ENCODE measurements at regions not wholly inside any gene's neighbourhood (a gene's known extent, or its start where the extent isn't known, plus 50 kb on each side); places are given as distances from the start of the nearest gene placed in this dataset.

- H3K79me2 ChIP-seq (ENCODE audit: low read length) = no peaks in the 10 kb centered on the region
- TF ChIP-seq, protein P1, sequence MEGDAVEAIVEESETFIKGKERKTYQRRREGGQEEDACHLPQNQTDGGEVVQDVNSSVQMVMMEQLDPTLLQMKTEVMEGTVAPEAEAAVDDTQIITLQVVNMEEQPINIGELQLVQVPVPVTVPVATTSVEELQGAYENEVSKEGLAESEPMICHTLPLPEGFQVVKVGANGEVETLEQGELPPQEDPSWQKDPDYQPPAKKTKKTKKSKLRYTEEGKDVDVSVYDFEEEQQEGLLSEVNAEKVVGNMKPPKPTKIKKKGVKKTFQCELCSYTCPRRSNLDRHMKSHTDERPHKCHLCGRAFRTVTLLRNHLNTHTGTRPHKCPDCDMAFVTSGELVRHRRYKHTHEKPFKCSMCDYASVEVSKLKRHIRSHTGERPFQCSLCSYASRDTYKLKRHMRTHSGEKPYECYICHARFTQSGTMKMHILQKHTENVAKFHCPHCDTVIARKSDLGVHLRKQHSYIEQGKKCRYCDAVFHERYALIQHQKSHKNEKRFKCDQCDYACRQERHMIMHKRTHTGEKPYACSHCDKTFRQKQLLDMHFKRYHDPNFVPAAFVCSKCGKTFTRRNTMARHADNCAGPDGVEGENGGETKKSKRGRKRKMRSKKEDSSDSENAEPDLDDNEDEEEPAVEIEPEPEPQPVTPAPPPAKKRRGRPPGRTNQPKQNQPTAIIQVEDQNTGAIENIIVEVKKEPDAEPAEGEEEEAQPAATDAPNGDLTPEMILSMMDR (IDR thresholded peaks at IDR 0.05; ENCODE audit: low read depth, low read length) = no peak
- TF ChIP-seq EZH2phosphoT487 (IDR thresholded peaks at IDR 0.05; ENCODE audit: low read depth) = no peak
These were observed 436.4 kb downstream of the TCERG1L start for GRCh38 chr10:130875116-130875515.

DNA sequence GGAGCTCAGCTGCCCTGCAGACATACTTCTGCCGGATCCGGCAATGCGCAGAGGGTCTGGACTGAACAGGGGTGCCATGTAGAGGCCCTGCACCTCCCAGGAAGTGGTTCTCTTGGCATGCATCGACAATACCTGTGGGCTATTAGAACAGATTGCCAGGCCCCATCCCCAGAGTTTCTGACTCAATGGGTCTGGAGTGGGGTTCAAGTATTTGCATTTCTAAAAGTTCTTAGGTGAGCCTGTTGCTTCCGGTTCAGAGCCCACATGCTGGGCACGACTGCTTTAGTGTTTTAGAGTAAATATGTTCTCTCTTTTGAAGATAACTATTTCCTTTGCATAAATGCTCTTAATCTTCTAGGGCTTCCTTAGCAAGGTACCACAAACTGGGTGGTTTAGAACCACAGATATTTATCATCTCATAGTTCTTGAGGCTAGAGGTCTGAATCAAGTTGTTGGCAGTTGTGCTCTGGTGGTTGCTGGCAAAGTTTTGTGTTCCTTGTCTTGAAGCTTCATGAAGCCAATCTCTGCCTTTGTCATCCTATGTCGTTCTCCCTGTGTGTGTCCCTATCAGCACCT is 435.5 kb downstream of the TCERG1L start:
- Histone ChIP-seq H3K27ac (ENCODE audit: low read length) (no peak overlapping the region), H3K4me2 (ENCODE audit: low read length) (no peak overlapping the region)
- TF ChIP-seq EZH2phosphoT487 (IDR thresholded peaks at IDR 0.05; ENCODE audit: low read depth) = no peak
- TF ChIP-seq, protein P1 (IDR thresholded peaks at IDR 0.05; ENCODE audit: low read depth, low read length) = no peak

More at GRCh38 chr10:130875116-130875515, 436.4 kb downstream of the TCERG1L start:
- H3K4me2 ChIP-seq (ENCODE audit: low read length) = no peak overlapping the region
- H3K27me3 ChIP-seq (ENCODE audit: low read depth, low read length) = no peaks in the 10 kb centered on the region
- no peak overlapping the region for H3K4me3 ChIP-seq (ENCODE audit: low read length)
- no peak overlapping the region for H3K27ac ChIP-seq (ENCODE audit: low read length)
- no peaks in the 10 kb centered on the region for H3K4me1 ChIP-seq (ENCODE audit: low read length)
- H3K36me3 ChIP-seq (replicated peaks; ENCODE audit: low read depth, low read length) = no peaks in the 10 kb centered on the region
- no peaks in the 10 kb centered on the region for H4K20me1 ChIP-seq (ENCODE audit: insufficient read depth, low read length)
- H2AFZ ChIP-seq (ENCODE audit: low read depth, low read length) = no peak overlapping the region
- H3K9ac ChIP-seq (ENCODE audit: low read length) = no peak overlapping the region
- H3K9me3 ChIP-seq (ENCODE audit: insufficient read depth, low read length) = no peaks in the 10 kb centered on the region

DNA sequence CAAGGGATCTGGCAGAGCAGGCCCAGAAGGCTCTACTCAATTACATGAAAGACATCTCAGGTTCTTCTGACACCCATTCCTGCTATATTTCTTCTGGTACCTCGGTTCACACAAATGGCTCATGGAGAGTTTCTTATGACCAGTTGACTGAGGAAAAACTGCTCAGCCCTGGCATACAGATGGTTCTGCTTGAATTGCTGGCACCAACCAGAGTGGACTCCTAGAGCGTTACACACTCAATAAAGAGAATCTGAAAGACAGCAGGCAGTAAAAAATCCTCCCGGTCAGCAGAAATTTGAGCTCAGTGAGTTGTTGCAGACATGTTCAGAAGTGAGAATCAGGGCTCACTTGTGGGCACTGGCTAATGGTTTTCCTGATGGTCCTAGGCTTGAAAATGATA is 434.4 kb downstream of the TCERG1L start:
- Histone ChIP-seq H3K36me3 (replicated peaks; ENCODE audit: low read depth, low read length) (no peaks in the 10 kb centered on the region), H3K9me3 (ENCODE audit: insufficient read depth, low read length) (no peaks in the 10 kb centered on the region), H3K9ac (ENCODE audit: low read length) (no peak overlapping the region), H3K4me1 (ENCODE audit: low read length) (no peaks in the 10 kb centered on the region), H3K27me3 (ENCODE audit: low read depth, low read length) (no peaks in the 10 kb centered on the region), H3K4me2 (ENCODE audit: low read length) (no peak overlapping the region), H3K4me3 (ENCODE audit: low read length) (no peak overlapping the region), H3K27ac (ENCODE audit: low read length) (no peak overlapping the region), H2AFZ (ENCODE audit: low read depth, low read length) (no peak overlapping the region), H3K79me2 (ENCODE audit: low read length) (no peaks in the 10 kb centered on the region), H4K20me1 (ENCODE audit: insufficient read depth, low read length) (no peaks in the 10 kb centered on the region)
- no peak for TF ChIP-seq EZH2phosphoT487 (IDR thresholded peaks at IDR 0.05; ENCODE audit: low read depth)
- TF ChIP-seq, protein P1 (IDR thresholded peaks at IDR 0.05; ENCODE audit: low read depth, low read length) = no peak

More for the DNA sequence above, 435.5 kb downstream of the TCERG1L start:
- no peaks in the 10 kb centered on the region for H3K27me3 ChIP-seq (ENCODE audit: low read depth, low read length)
- H3K79me2 ChIP-seq (ENCODE audit: low read length) = no peaks in the 10 kb centered on the region
- H3K4me1 ChIP-seq (ENCODE audit: low read length) = no peaks in the 10 kb centered on the region
- no peaks in the 10 kb centered on the region for H3K9me3 ChIP-seq (ENCODE audit: insufficient read depth, low read length)
- no peaks in the 10 kb centered on the region for H3K36me3 ChIP-seq (replicated peaks; ENCODE audit: low read depth, low read length)
- no peaks in the 10 kb centered on the region for H4K20me1 ChIP-seq (ENCODE audit: insufficient read depth, low read length)
- no peak overlapping the region for H2AFZ ChIP-seq (ENCODE audit: low read depth, low read length)
- H3K9ac ChIP-seq (ENCODE audit: low read length) = no peak overlapping the region
- H3K4me3 ChIP-seq (ENCODE audit: low read length) = no peak overlapping the region

DNA sequence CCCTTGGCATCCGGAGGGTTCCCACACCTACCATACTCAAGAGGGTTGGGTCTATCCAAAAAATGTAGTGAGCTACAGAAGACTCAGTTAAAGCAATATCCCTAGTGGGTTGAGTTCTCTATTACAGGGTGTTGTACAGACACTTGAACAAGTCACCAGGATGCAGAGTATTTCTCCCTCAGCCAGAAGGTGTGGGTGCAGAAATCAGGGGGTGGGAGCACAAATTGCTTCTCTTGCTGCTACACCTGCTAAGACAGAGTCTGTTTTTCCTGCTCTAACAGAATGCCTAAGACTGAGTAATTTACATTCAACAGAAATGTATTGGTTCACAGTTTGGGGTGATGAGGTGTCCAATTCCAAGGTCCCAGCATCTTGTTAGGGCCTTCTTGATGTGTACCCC is 433.4 kb downstream of the TCERG1L start:
- no peaks in the 10 kb centered on the region for H3K9me3 ChIP-seq (ENCODE audit: insufficient read depth, low read length)
- H3K79me2 ChIP-seq (ENCODE audit: low read length) = no peaks in the 10 kb centered on the region
- no peak overlapping the region for H3K4me3 ChIP-seq (ENCODE audit: low read length)
- TF ChIP-seq, protein P1 (IDR thresholded peaks at IDR 0.05; ENCODE audit: low read depth, low read length) = no peak
- TF ChIP-seq EZH2phosphoT487 (IDR thresholded peaks at IDR 0.05; ENCODE audit: low read depth) = no peak
- H3K36me3 ChIP-seq (replicated peaks; ENCODE audit: low read depth, low read length) = no peaks in the 10 kb centered on the region
- no peaks in the 10 kb centered on the region for H3K4me1 ChIP-seq (ENCODE audit: low read length)
- no peaks in the 10 kb centered on the region for H4K20me1 ChIP-seq (ENCODE audit: insufficient read depth, low read length)
- H3K4me2 ChIP-seq (ENCODE audit: low read length) = no peak overlapping the region
- H3K27me3 ChIP-seq (ENCODE audit: low read depth, low read length) = no peaks in the 10 kb centered on the region
- no peak overlapping the region for H3K9ac ChIP-seq (ENCODE audit: low read length)
- H3K27ac ChIP-seq (ENCODE audit: low read length) = no peak overlapping the region
- no peak overlapping the region for H2AFZ ChIP-seq (ENCODE audit: low read depth, low read length)

All from OCI-LY3 (cell line).